HUES64 (cell line): ENCODE measurements at regions not wholly inside any gene's neighbourhood (a gene's known extent, or its start where the extent isn't known, plus 50 kb on each side); places are given as distances from the start of the nearest gene placed in this dataset.

Experiments used
- H3K27ac ChIP-seq: 2 replicates; pipeline ENCODE4 v1.7.0; 2013; ENCODE audit warnings: low read depth, low read length, inconsistent platforms
- H3K27me3 ChIP-seq: 2 replicates; pipeline ENCODE4 v1.6.1; 2013; ENCODE audit warnings: mild to moderate bottlenecking, low read length; ENCODE audit not compliant: insufficient read depth
- H3K36me3 ChIP-seq: 2 replicates; pipeline ENCODE4 v1.6.1; 2013; ENCODE audit warnings: mild to moderate bottlenecking, low read length; ENCODE audit not compliant: insufficient read depth
- H3K4me1 ChIP-seq: 2 replicates; pipeline ENCODE4 v1.6.1; 2013; ENCODE audit warnings: mild to moderate bottlenecking, low read length, moderate library complexity; ENCODE audit not compliant: insufficient read depth
- H3K4me3 ChIP-seq: 2 replicates; pipeline ENCODE4 v1.5.1; 2013; ENCODE audit warnings: mild to moderate bottlenecking, low read length, moderate library complexity
- H3K9ac ChIP-seq: 2 replicates; pipeline ENCODE4 v1.6.1; 2013; ENCODE audit warnings: mild to moderate bottlenecking, low read depth, low read length
- H3K9me3 ChIP-seq: 2 replicates; pipeline ENCODE4 v1.6.1; 2013; ENCODE audit warnings: low read depth, low read length; ENCODE audit not compliant: insufficient read depth
- WGBS: fragments of 150-250, 120-280 bp; methylation state at CpG from one replicate; pipeline ENCODE4 v1.1.7; 2013; ENCODE audit warnings: missing lambda C conversion rate; 5-methylcytosine and 5-hydroxymethylcytosine counted together

DNA sequence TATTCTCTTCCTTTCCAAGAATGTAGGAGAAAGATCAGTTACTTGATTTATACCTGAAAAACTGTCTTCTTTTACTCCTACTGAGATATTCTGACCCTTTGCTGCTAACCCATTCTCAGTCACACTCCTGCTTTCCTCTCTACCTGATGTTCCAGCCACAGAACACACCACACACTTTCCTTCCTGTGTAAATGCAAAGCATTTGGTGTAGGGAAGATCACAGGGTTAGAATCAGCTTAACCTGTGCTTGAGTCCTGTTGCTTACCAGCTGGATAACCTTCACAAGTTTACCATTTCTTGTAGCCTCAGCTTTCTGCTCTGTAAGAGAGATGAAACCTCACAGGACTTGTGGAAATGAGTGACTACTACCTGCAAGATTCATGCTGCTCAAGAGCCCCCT, 489.8 kb upstream of the GOLIM4 start:
- H3K27ac ChIP-seq, result no peak overlapping the region
- H3K9ac ChIP-seq, result no peak overlapping the region
- no peaks in the 10 kb centered on the region for H3K9me3 ChIP-seq
- no peaks in the 10 kb centered on the region for H3K36me3 ChIP-seq
- H3K4me3 ChIP-seq, result no peak overlapping the region
- peaks cover 31% of the 10 kb centered on the region for H3K4me1 ChIP-seq
- H3K27me3 ChIP-seq, result no peaks in the 10 kb centered on the region

DNA sequence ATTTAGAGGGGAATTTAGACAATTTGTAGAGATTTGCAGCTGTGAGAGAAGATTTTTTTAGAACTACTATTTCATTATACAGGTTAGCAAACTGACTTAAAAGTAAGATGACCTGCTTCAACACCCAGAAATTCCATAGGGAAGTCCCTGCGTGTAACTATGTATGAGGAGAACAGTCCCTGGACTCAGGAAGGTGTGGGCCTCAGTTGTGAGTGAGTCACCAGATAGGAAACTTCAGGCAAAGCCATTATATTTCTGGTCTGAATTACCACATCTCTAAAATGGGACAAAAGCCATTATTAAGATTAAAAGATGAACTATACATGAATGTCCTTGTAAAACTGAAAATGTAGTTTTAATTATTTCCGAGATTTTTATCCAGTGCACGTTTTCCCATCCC, 488.3 kb upstream of the GOLIM4 start:
- Histone ChIP-seq H3K27me3 (no peaks in the 10 kb centered on the region), H3K9ac (no peak overlapping the region), H3K4me3 (no peak overlapping the region), H3K9me3 (no peaks in the 10 kb centered on the region), H3K36me3 (no peaks in the 10 kb centered on the region), H3K4me1 (peaks cover 31% of the 10 kb centered on the region), H3K27ac (no peak overlapping the region)
- WGBS, result 73% methylated on average over 1 of the region's 3 CpGs

GRCh38 chr3:168582503-168582902, 486.8 kb upstream of the GOLIM4 start:
- Histone ChIP-seq H3K27me3 (no peaks in the 10 kb centered on the region), H3K36me3 (no peaks in the 10 kb centered on the region), H3K9ac (no peak overlapping the region), H3K27ac (peak overlapping the region; percentile 44; the same call in 1 of the 2 replicates), H3K4me3 (no peak overlapping the region), H3K9me3 (no peaks in the 10 kb centered on the region), H3K4me1 (peaks cover 31% of the 10 kb centered on the region)

- 67% methylated on average over 2 of the region's 2 CpGs for WGBS
- H3K36me3 ChIP-seq, result no peaks in the 10 kb centered on the region
- no peak overlapping the region for H3K9ac ChIP-seq
- no peaks in the 10 kb centered on the region for H3K27me3 ChIP-seq
- H3K27ac ChIP-seq, result no peak overlapping the region
- peaks cover 33% of the 10 kb centered on the region for H3K4me1 ChIP-seq
- no peaks in the 10 kb centered on the region for H3K9me3 ChIP-seq
- H3K4me3 ChIP-seq, result no peak overlapping the region
Observed at GRCh38 chr3:168581771-168582225, 486.1 kb upstream of the GOLIM4 start.

GRCh38 chr3:168579010-168579409, 483.3 kb upstream of the GOLIM4 start:
- Histone ChIP-seq H3K9me3 (no peaks in the 10 kb centered on the region), H3K9ac (no peak overlapping the region), H3K36me3 (no peaks in the 10 kb centered on the region), H3K4me3 (no peak overlapping the region), H3K4me1 (peaks cover 40% of the 10 kb centered on the region), H3K27ac (no peak overlapping the region), H3K27me3 (no peaks in the 10 kb centered on the region)
- WGBS, result no CpG with 5 or more reads among the region's 1 CpG

DNA sequence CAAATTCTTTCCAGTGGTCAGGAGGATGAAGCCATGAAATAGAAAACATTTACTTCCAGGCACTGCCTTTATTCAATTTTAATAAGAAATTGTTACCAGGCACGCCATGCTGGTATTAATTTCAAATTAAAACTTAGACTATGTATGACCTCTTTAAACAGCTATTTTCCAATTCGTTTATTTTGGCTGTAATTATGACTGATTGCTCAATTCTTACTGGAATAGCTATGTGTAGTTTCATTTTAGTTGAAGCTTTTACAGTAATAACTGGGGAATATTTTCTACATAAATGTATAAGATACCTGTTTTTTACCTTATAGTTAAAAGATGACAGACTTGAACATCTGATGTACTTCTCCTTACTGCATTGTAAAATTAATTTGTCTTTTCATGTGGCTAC, 480.0 kb upstream of the GOLIM4 start:
- no peak overlapping the region for H3K9ac ChIP-seq

GRCh38 chr3:168574455-168575158, 478.9 kb upstream of the GOLIM4 start:
- Histone ChIP-seq H3K9me3 (no peaks in the 10 kb centered on the region), H3K27ac (no peak overlapping the region), H3K4me1 (peaks cover 9% of the 10 kb centered on the region; the same call in 1 of the 2 replicates), H3K36me3 (no peaks in the 10 kb centered on the region), H3K9ac (no peak overlapping the region), H3K4me3 (no peak overlapping the region), H3K27me3 (no peaks in the 10 kb centered on the region)
- 100% methylated on average over 1 of the region's 1 CpG for WGBS

More for the DNA sequence above, 480.0 kb upstream of the GOLIM4 start:
- H3K27me3 ChIP-seq, result no peaks in the 10 kb centered on the region
- H3K4me1 ChIP-seq, result peaks cover 9% of the 10 kb centered on the region; the same call in 1 of the 2 replicates
- no peak overlapping the region for H3K4me3 ChIP-seq
- H3K36me3 ChIP-seq, result no peaks in the 10 kb centered on the region
- 100% methylated on average over 1 of the region's 2 CpGs for WGBS
- H3K27ac ChIP-seq, result no peak overlapping the region
- H3K9me3 ChIP-seq, result no peaks in the 10 kb centered on the region

GRCh38 chr3:168570404-168571155, 474.9 kb upstream of the GOLIM4 start:
- Histone ChIP-seq H3K4me3 (no peak overlapping the region), H3K27ac (no peak overlapping the region), H3K36me3 (no peaks in the 10 kb centered on the region), H3K9me3 (no peaks in the 10 kb centered on the region), H3K27me3 (no peaks in the 10 kb centered on the region), H3K4me1 (no peaks in the 10 kb centered on the region), H3K9ac (no peak overlapping the region)
- 98% methylated on average over 2 of the region's 2 CpGs for WGBS

- H3K36me3 ChIP-seq, result no peaks in the 10 kb centered on the region
- H3K4me1 ChIP-seq, result 0 out of 2 replicates have a peak, but pooled peaks cover 4% of the 10 kb centered on the region
- WGBS, result 89% methylated on average over 3 of the region's 3 CpGs
Observed at GRCh38 chr3:168558728-168559411, 463.1 kb upstream of the GOLIM4 start.

GRCh38 chr3:168552251-168552650, 456.5 kb upstream of the GOLIM4 start:
- Histone ChIP-seq H3K9ac (no peak overlapping the region), H3K27ac (no peak overlapping the region), H3K9me3 (no peaks in the 10 kb centered on the region), H3K27me3 (no peaks in the 10 kb centered on the region), H3K4me3 (no peak overlapping the region), H3K36me3 (no peaks in the 10 kb centered on the region), H3K4me1 (peaks cover 13% of the 10 kb centered on the region)

More at GRCh38 chr3:168558728-168559411, 463.1 kb upstream of the GOLIM4 start:
- no peaks in the 10 kb centered on the region for H3K27me3 ChIP-seq
- H3K9ac ChIP-seq, result no peak overlapping the region
- H3K27ac ChIP-seq, result no peak overlapping the region
- no peak overlapping the region for H3K4me3 ChIP-seq
- no peaks in the 10 kb centered on the region for H3K9me3 ChIP-seq

GRCh38 chr3:168548719-168549118, 453.0 kb upstream of the GOLIM4 start:
- no peak overlapping the region for H3K4me3 ChIP-seq
- no peaks in the 10 kb centered on the region for H3K9me3 ChIP-seq
- H3K36me3 ChIP-seq, result no peaks in the 10 kb centered on the region
- no peaks in the 10 kb centered on the region for H3K27me3 ChIP-seq
- H3K4me1 ChIP-seq, result peaks cover 30% of the 10 kb centered on the region
- H3K27ac ChIP-seq, result no peak overlapping the region
- H3K9ac ChIP-seq, result no peak overlapping the region
- 81% methylated on average over 2 of the region's 2 CpGs for WGBS
